Thyroid gland (tissue), 4 donors: ENCODE measurements at regions not wholly inside any gene's neighbourhood (a gene's known extent, or its start where the extent isn't known, plus 50 kb on each side); places are given as distances from the start of the nearest gene placed in this dataset.

Experiments
- DNase-seq, 2 donors: peaks; one replicate each; pipeline ENCODE4 v3.0.0-alpha.2; 2019
- H3K27ac ChIP-seq, 3 donors: fragments of 200-600 bp; sonication (generic); 1 replicate in 2 of 3; 2 replicates in 1 of 3; pipeline ENCODE4 v1.5.1; 2016 to 2019; ENCODE audit warnings: mild to moderate bottlenecking in 1 of 3, moderate library complexity in 1 of 3
- H3K27me3 ChIP-seq: fragments of 200-600 bp; sonication (generic); one replicate; pipeline ENCODE4 v1.5.1; 2019
- H3K36me3 ChIP-seq, 2 donors: fragments of 200-600 bp; sonication (generic); one replicate each; pipeline ENCODE4 v1.5.1; 2016 to 2019
- H3K4me1 ChIP-seq, 2 donors: fragments of 200-600 bp; sonication (generic); one replicate each; pipeline ENCODE4 v1.5.1; 2017 to 2019
- H3K4me3 ChIP-seq, 3 donors: fragments of 200-600 bp; sonication (generic); replicated peaks in 1 of 3; 1 replicate in 2 of 3; 2 replicates in 1 of 3; pipeline ENCODE4 v1.5.1; 2016; ENCODE audit warnings: mild to moderate bottlenecking in 1 of 3
- H3K9me3 ChIP-seq: fragments of 200-600 bp; sonication (generic); one replicate; pipeline ENCODE4 v1.5.1; 2017
- POLR2A ChIP-seq, 2 donors: fragments of 450-650 bp; IDR thresholded peaks; one replicate each; pipeline ENCODE4 v1.6.1; 2017; ENCODE audit warnings: antibody characterized with exemption in 2 of 2, mild to moderate bottlenecking in 2 of 2, moderate library complexity in 1 of 2
- WGBS, 2 donors: methylation state at CpG; one replicate each; pipeline ENCODE4 v1.1.5; 2017; 5-methylcytosine and 5-hydroxymethylcytosine counted together
- intact Hi-C: fragments of 100-400 bp; cut with DNase I; formaldehyde crosslinking; loops from one replicate; pipeline ENCODE4 v1.15.1; 2023
- TF ChIP-seq, protein P1 (sequence below), 6 experiments: fragments of 200-600 bp in 3 of 6; fragments of 450-650 bp in 3 of 6; sonication (generic) in 3 of 6; IDR thresholded peaks; one replicate each; pipeline ENCODE4 v1.5.1; 2016 to 2019; ENCODE audit warnings: antibody characterized with exemption in 6 of 6, mild to moderate bottlenecking in 2 of 6, inconsistent platforms in 1 of 6, moderate library complexity in 1 of 6

- Histone ChIP-seq H3K4me3 (no peak overlapping the region), H3K27me3 (no peaks in the 10 kb centered on the region), H3K9me3 (no peaks in the 10 kb centered on the region), H3K4me1 (no peaks in the 10 kb centered on the region), H3K36me3 (no peaks in the 10 kb centered on the region), H3K27ac (no peak overlapping the region)
- DNase-seq, result no peak
- TF ChIP-seq, protein P1, sequence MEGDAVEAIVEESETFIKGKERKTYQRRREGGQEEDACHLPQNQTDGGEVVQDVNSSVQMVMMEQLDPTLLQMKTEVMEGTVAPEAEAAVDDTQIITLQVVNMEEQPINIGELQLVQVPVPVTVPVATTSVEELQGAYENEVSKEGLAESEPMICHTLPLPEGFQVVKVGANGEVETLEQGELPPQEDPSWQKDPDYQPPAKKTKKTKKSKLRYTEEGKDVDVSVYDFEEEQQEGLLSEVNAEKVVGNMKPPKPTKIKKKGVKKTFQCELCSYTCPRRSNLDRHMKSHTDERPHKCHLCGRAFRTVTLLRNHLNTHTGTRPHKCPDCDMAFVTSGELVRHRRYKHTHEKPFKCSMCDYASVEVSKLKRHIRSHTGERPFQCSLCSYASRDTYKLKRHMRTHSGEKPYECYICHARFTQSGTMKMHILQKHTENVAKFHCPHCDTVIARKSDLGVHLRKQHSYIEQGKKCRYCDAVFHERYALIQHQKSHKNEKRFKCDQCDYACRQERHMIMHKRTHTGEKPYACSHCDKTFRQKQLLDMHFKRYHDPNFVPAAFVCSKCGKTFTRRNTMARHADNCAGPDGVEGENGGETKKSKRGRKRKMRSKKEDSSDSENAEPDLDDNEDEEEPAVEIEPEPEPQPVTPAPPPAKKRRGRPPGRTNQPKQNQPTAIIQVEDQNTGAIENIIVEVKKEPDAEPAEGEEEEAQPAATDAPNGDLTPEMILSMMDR (IDR thresholded peaks at IDR 0.05), result no peak
- no peak for TF ChIP-seq POLR2A (IDR thresholded peaks at IDR 0.05)
- 70 to 73% methylated on average over 10 to 12 of the region's 12 CpGs for WGBS, 2 donors
- intact Hi-C loops, result no loop called here
Observed at GRCh38 chr5:17424674-17425073, 73.4 kb upstream of the TAF11L2 start.

GRCh38 chr5:17425385-17426070 is 72.5 kb upstream of the TAF11L2 start:
- DNase-seq, result no peak
- no peaks in the 10 kb centered on the region for H3K27me3 ChIP-seq
- intact Hi-C loops, result no loop called here
- H3K9me3 ChIP-seq, result no peaks in the 10 kb centered on the region
- no peak overlapping the region for H3K4me3 ChIP-seq
- H3K4me1 ChIP-seq, result no peaks in the 10 kb centered on the region
- no peak overlapping the region for H3K27ac ChIP-seq
- 85 to 88% methylated on average over 8 of the region's 8 CpGs for WGBS, 2 donors
- no peaks in the 10 kb centered on the region for H3K36me3 ChIP-seq
- TF ChIP-seq, protein P1 (IDR thresholded peaks at IDR 0.05), result no peak
- no peak for TF ChIP-seq POLR2A (IDR thresholded peaks at IDR 0.05)

DNA sequence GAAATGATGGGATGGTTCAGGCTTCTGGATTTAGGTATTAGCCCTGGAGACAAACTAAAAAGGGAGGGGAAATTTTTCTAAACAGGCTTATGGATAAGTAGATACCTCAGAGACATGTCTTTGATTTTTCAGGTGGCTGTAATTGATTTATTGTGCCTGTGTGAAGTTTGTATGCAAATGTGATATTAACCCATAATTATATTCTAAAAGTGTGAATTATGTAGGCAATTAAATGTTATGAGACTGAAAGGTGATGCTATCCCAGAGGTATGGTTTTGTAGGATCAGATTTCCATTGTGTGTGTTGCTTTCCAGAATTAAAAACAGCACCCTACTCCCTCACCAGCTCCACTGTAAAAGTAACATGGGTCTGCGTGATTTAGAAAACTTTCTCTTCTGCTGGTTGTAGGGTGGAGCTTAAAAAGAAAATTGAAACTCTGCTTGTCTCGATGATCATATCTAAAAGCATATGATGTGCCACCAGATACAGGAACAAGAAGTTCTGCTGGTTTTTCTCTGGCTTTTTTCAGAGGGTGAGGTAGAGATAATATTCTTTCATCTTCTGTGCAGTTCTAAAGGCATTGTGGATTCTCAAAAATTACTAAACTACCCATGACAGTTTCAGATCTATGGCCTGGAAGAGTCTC is 71.8 kb upstream of the TAF11L2 start:
- no peaks in the 10 kb centered on the region for H3K27me3 ChIP-seq
- no peak overlapping the region for H3K4me3 ChIP-seq
- H3K27ac ChIP-seq, result no peak overlapping the region
- intact Hi-C loops, result no loop called here
- TF ChIP-seq, protein P1 (IDR thresholded peaks at IDR 0.05), result no peak
- TF ChIP-seq POLR2A (IDR thresholded peaks at IDR 0.05), result no peak
- no peaks in the 10 kb centered on the region for H3K36me3 ChIP-seq
- 77 to 85% methylated on average over 2 of the region's 2 CpGs for WGBS, 2 donors
- H3K9me3 ChIP-seq, result no peaks in the 10 kb centered on the region
- no peaks in the 10 kb centered on the region for H3K4me1 ChIP-seq
- DNase-seq, result no peak

- Histone ChIP-seq H3K4me3 (no peak overlapping the region), H3K4me1 (no peaks in the 10 kb centered on the region), H3K27me3 (no peaks in the 10 kb centered on the region), H3K9me3 (no peaks in the 10 kb centered on the region), H3K27ac (no peak overlapping the region), H3K36me3 (no peaks in the 10 kb centered on the region)
- DNase-seq, result no peak
- TF ChIP-seq POLR2A (IDR thresholded peaks at IDR 0.05), result no peak
- TF ChIP-seq, protein P1 (IDR thresholded peaks at IDR 0.05), result no peak
- 82 to 83% methylated on average over 7 of the region's 7 CpGs for WGBS, 2 donors
- intact Hi-C loops, result no loop called here
Observed at GRCh38 chr5:17428176-17428800, 69.7 kb upstream of the TAF11L2 start.

GRCh38 chr5:17429353-17429752 is 68.7 kb upstream of the TAF11L2 start:
- H3K27me3 ChIP-seq, result no peaks in the 10 kb centered on the region
- 88 to 92% methylated on average over 4 of the region's 4 CpGs for WGBS, 2 donors
- H3K36me3 ChIP-seq, result no peaks in the 10 kb centered on the region
- TF ChIP-seq, protein P1 (IDR thresholded peaks at IDR 0.05), result no peak
- no peak for TF ChIP-seq POLR2A (IDR thresholded peaks at IDR 0.05)
- DNase-seq, result no peak
- no peak overlapping the region for H3K27ac ChIP-seq
- H3K4me3 ChIP-seq, result no peak overlapping the region
- no peaks in the 10 kb centered on the region for H3K9me3 ChIP-seq
- intact Hi-C loops, result no loop called here
- H3K4me1 ChIP-seq, result no peaks in the 10 kb centered on the region
